HL-60 (cell line): ENCODE measurements at regions not wholly inside any gene's neighbourhood (a gene's known extent, or its start where the extent isn't known, plus 50 kb on each side); places are given as distances from the start of the nearest gene placed in this dataset.

Experiments
- DNase-seq, 2 experiments: peaks; one replicate each; pipeline ENCODE4 v3.0.0-alpha.2; 2010 to 2020; ENCODE audit warnings: low read depth in 1 of 2, low spot score in 1 of 2
- H3K27ac ChIP-seq: fragments of 250-450 bp; sonication (Bioruptor Pico); replicated peaks from 2 replicates; pipeline ENCODE4 v1.5.1; 2020; ENCODE audit warnings: mild to moderate bottlenecking, moderate library complexity
- H3K27me3 ChIP-seq: fragments of 250-450 bp; sonication (Bioruptor Pico); 2 replicates; pipeline ENCODE4 v1.5.1; 2021; ENCODE audit warnings: mild to moderate bottlenecking, moderate library complexity; ENCODE audit not compliant: insufficient read depth, poor library complexity, severe bottlenecking
- H3K4me3 ChIP-seq: replicated peaks from 2 replicates; pipeline ENCODE4 v1.5.1; 2011; ENCODE audit warnings: mild to moderate bottlenecking, control low read depth, low read length; ENCODE audit not compliant: insufficient read depth
- CTCF ChIP-seq: IDR thresholded peaks from one replicate; pipeline ENCODE4 v1.5.1; 2011; ENCODE audit warnings: low read length, control low read depth, inconsistent platforms; ENCODE audit not compliant: insufficient read depth
- GABPA ChIP-seq: IDR thresholded peaks from 2 replicates; pipeline ENCODE4 v1.6.1; 2012; ENCODE audit warnings: low read depth
- POLR2AphosphoS5 ChIP-seq: IDR thresholded peaks from 2 replicates; pipeline ENCODE4 v1.6.1; 2012; ENCODE audit warnings: low read depth
- REST ChIP-seq: IDR thresholded peaks from 2 replicates; pipeline ENCODE4 v1.6.1; 2012; ENCODE audit warnings: low read depth; ENCODE audit not compliant: insufficient replicate concordance
- SPI1 ChIP-seq: IDR thresholded peaks from 2 replicates; pipeline ENCODE4 v1.6.1; 2012; ENCODE audit warnings: low read depth, mild to moderate bottlenecking, borderline replicate concordance

- no peak overlapping the region for H3K27ac ChIP-seq
- TF ChIP-seq SPI1: no peak
- TF ChIP-seq REST: no peak
- no peak for TF ChIP-seq GABPA
- no peak for TF ChIP-seq POLR2AphosphoS5
- TF ChIP-seq CTCF: no peak
Observed at GRCh38 chr10:89829262-89829886, 128.0 kb downstream of the KIF20B start.

GRCh38 chr10:89829887-89830269, 128.5 kb downstream of the KIF20B start:
- no peak overlapping the region for H3K4me3 ChIP-seq
- H3K27ac ChIP-seq: no peak overlapping the region
- TF ChIP-seq GABPA (no peak), REST (no peak), CTCF (no peak), POLR2AphosphoS5 (no peak), SPI1 (no peak)
- peaks cover 6% of the 10 kb centered on the region for H3K27me3 ChIP-seq
- peak in 1 of 2 experiments; percentile 21 for DNase-seq

More at GRCh38 chr10:89829262-89829886, 128.0 kb downstream of the KIF20B start:
- Histone ChIP-seq H3K27me3 (peaks cover 6% of the 10 kb centered on the region), H3K4me3 (no peak overlapping the region)
- DNase-seq: no peak

GRCh38 chr10:89830624-89831023, 129.2 kb downstream of the KIF20B start:
- no peak overlapping the region for H3K27ac ChIP-seq
- no peak overlapping the region for H3K4me3 ChIP-seq
- no peak for DNase-seq
- H3K27me3 ChIP-seq: peaks cover 8% of the 10 kb centered on the region
- TF ChIP-seq CTCF (no peak), POLR2AphosphoS5 (no peak), REST (no peak), SPI1 (no peak), GABPA (no peak)
